OCI-LY7 (cell line): ENCODE measurements at regions not wholly inside any gene's neighbourhood (a gene's known extent, or its start where the extent isn't known, plus 50 kb on each side); places are given as distances from the start of the nearest gene placed in this dataset.

Experiments used
- CTCF ChIP-seq: fragments of 200-600 bp; sonication (generic); conservative IDR thresholded peaks from 2 replicates; pipeline ENCODE4 v1.5.1; 2014; ENCODE audit warnings: mild to moderate bottlenecking, antibody characterized with exemption, low read length, moderate library complexity, mixed read lengths
- EZH2phosphoT487 ChIP-seq: fragments of 200-600 bp; sonication (generic); IDR thresholded peaks from 2 replicates; pipeline ENCODE4 v1.6.1; 2018; ENCODE audit warnings: low read depth, borderline replicate concordance, mild to moderate bottlenecking, mixed run types, antibody characterized with exemption, low read length, moderate library complexity, mixed read lengths

DNA sequence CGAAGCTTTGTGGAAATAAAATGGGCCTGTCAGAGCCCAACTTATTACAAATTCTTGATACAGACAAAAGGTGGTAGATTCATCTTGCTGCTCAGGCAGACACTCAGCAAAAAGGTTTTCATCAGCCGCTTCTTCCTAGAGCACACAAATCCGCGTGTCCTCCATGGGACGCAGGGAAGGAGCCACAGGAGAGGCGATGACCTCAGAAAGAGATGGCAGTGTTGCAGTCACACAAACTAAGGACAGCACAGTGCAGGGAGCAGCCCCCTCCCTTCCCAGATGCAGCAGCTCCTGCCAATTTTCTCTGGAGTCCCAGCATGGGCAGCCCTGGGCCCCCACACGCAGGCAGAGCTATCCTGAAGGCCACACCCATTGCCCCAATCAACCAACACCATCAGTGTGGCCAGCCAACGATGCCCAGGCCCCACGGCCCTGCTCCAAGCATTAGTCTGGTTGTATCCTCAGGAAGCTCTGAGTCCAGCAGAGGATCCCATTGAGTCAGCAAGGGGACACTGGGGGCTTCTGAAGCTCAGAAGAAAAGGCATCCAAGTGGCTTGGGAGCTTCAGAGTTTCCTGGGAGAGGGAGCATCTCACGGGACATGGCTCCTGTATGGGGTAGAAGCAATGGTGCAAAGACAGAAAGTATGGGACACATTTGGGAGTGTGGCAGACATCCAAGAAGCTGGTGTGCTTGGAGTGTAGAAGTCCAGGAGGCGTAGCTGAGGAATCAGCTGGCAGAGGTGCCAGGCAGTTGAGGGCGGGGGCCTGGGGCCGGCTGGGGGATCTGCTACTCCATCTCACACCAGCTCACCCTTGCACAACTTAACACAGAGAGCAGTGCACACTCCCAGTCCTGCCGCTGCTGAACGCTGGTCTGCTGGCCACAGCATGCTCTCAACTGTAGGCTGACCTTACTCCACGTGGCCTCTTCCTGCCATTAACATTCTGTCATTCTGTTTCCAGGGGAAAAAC lies 142.1 kb upstream of the CST7 start:
- TF ChIP-seq CTCF (no peak), EZH2phosphoT487 (no peak)
